SH-SY5Y (cell line): ENCODE measurements at regions not wholly inside any gene's neighbourhood (a gene's known extent, or its start where the extent isn't known, plus 50 kb on each side); places are given as distances from the start of the nearest gene placed in this dataset.

ENCODE experiments used
- GATA2 ChIP-seq: IDR thresholded peaks from 2 replicates; pipeline ENCODE4 v1.6.1; 2011; ENCODE audit warnings: mild to moderate bottlenecking, low read depth, low read length
- GATA3 ChIP-seq: IDR thresholded peaks from 2 replicates; pipeline ENCODE4 v1.6.1; 2011; ENCODE audit warnings: low read depth, mild to moderate bottlenecking, low read length, moderate library complexity

DNA sequence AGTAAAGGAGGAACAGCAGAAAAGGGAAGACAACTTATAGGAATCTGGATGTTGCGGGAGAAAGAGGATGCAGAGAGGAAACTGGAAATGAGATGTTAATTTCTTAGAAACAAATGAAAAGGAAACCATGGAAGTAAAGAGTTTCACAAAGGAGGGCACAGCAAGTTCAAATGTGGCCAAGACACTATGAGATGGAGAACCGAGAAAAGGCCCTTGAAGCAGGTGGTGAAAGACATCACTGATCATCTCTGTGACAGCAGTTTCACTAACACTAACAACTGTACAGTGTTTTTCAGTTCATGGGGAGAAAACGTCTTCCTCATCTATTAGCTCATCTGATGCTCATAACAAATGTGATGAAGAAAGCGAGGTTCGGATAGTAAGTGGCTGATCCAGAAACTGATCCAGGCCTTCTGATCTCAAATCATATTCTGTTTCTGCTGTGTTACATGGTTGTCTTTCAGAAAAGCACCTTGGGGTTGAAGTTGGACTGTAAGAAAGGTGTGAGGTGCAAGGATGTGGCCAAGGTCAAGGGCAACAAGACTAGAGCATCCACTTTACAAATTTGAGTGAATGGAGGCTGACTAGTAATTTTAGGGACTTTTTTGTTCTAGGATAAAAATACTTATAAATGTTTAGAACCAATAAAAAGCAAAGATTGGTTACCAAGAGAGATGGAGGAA is 492.1 kb upstream of the CADM1 start:
- TF ChIP-seq GATA2 (no peak), GATA3 (no peak)
